HG02970 (cell line): ENCODE measurements at regions not wholly inside any gene's neighbourhood (a gene's known extent, or its start where the extent isn't known, plus 50 kb on each side); places are given as distances from the start of the nearest gene placed in this dataset.
"Not testable (repeated sequence)": the region's sequence is repeated elsewhere in the genome, so short reads cannot be mapped to it uniquely, and the experiment has no call there.

Source experiments
- ATAC-seq: cut with Tn5 transposase; IDR thresholded peaks from one replicate; pipeline ENCODE4 v1.9.1; 2021; ENCODE audit warnings: mild to moderate bottlenecking, moderate library complexity, moderate number of reproducible peaks; ENCODE audit not compliant: unreplicated experiment, low FRiP score

- not testable (repeated sequence) for ATAC-seq
Measured at GRCh38 chr15:85263842-85264440, 116.5 kb upstream of the AKAP13 start.

- not testable (repeated sequence) for ATAC-seq
Measured at GRCh38 chr15:85264614-85265190, 115.7 kb upstream of the AKAP13 start.

- not testable (repeated sequence) for ATAC-seq
Measured at GRCh38 chr15:85267158-85267857, 113.1 kb upstream of the AKAP13 start.

GRCh38 chr15:85274315-85275050 lies 105.9 kb upstream of the AKAP13 start:
- no peak for ATAC-seq

GRCh38 chr15:85276508-85276907 lies 103.9 kb upstream of the AKAP13 start:
- no peak for ATAC-seq

GRCh38 chr15:85276921-85277320 lies 103.5 kb upstream of the AKAP13 start:
- no peak for ATAC-seq

GRCh38 chr15:85277847-85278370 lies 102.5 kb upstream of the AKAP13 start:
- no peak for ATAC-seq

GRCh38 chr15:85280203-85280602 lies 100.2 kb upstream of the AKAP13 start:
- no peak for ATAC-seq

GRCh38 chr15:85281293-85281882 lies 99.0 kb upstream of the AKAP13 start:
- no peak for ATAC-seq

GRCh38 chr15:85282504-85283115 lies 97.8 kb upstream of the AKAP13 start:
- ATAC-seq: no peak

GRCh38 chr15:85283815-85284214 lies 96.6 kb upstream of the AKAP13 start:
- not testable (repeated sequence) for ATAC-seq

- ATAC-seq: no peak
Measured at GRCh38 chr15:85284497-85284896, 95.9 kb upstream of the AKAP13 start.

- no peak for ATAC-seq
Measured at GRCh38 chr15:85289677-85290365, 90.6 kb upstream of the AKAP13 start.

GRCh38 chr15:85292583-85292982 lies 87.8 kb upstream of the AKAP13 start:
- not testable (repeated sequence) for ATAC-seq

- ATAC-seq: peak; percentile 62
Measured at GRCh38 chr15:85296615-85297402, 83.6 kb upstream of the AKAP13 start.

- ATAC-seq: no peak
Measured at GRCh38 chr15:85297537-85297936, 82.9 kb upstream of the AKAP13 start.

- no peak for ATAC-seq
Measured at GRCh38 chr15:85298366-85298765, 82.0 kb upstream of the AKAP13 start.

- no peak for ATAC-seq
Measured at GRCh38 chr15:85298941-85299340, 81.5 kb upstream of the AKAP13 start.

GRCh38 chr15:85302271-85302670 lies 78.1 kb upstream of the AKAP13 start:
- no peak for ATAC-seq
